ENCODE measurements at regions not wholly inside any gene's neighbourhood (a gene's known extent, or its start where the extent isn't known, plus 50 kb on each side); places are given as distances from the start of the nearest gene placed in this dataset.

- DNase-seq: no peak
- peaks cover 2 to 17% (median 8%) of the 10 kb centered on the region in 3 donors for H3K9me3 Mint-ChIP-seq
Observed at GRCh38 chr1:163709636-163710035, 387.9 kb downstream of the NUF2 start.

DNA sequence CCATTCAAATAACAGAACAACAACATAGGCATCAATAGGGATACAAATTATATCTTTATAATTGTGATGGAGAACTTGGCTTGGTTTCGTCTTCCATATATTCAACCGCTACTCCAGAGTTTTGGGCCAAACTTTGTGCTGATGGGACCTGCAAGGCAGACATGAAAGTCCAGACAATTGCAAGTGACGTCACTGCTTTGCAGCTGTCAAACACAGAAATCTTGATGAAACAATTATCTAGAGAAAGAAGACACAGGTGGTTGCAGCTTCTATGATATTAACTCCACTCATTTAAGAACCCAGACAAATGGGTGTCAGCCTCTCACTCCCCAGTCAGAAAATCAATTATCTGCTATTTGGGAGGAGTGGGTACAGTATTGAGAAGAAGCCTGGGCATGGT lies 390.6 kb downstream of the NUF2 start:
- ChIA-PET POLR2A (no interaction called here), CTCF (no interaction called here)
- no peaks in the 10 kb centered on the region for H3K36me3 ChIP-seq (ENCODE audit: control insufficient read depth in 2 of 2, extremely low read depth in 1 of 2, insufficient read depth in 1 of 2, low read length in 1 of 2)
- no peaks in the 10 kb centered on the region for H3K27me3 ChIP-seq (replicated peaks in 1 of 2; ENCODE audit: control insufficient read depth in 2 of 2, extremely low read depth in 1 of 2, insufficient read depth in 2 of 2, low read length in 1 of 2)
- no peaks in the 10 kb centered on the region for H3K4me1 Mint-ChIP-seq
- no peaks in the 10 kb centered on the region for H3K9me3 ChIP-seq
- peaks cover 2 to 8% (median 6%) of the 10 kb centered on the region in 3 donors for H3K9me3 Mint-ChIP-seq
- no peak overlapping the region for H3K4me3 Mint-ChIP-seq
- no peaks in the 10 kb centered on the region for H3K36me3 Mint-ChIP-seq
- no peaks in the 10 kb centered on the region for H3K27me3 Mint-ChIP-seq
- H3K27ac ChIP-seq (ENCODE audit: low read length): no peak overlapping the region
- no peak for ATAC-seq (replicated peaks in 1 of 4)
- H3K4me3 ChIP-seq (ENCODE audit: control insufficient read depth in 1 of 2, extremely low read depth in 1 of 2, low read length in 1 of 2): no peak overlapping the region
- no peak overlapping the region for H3K27ac Mint-ChIP-seq
- 0% methylated on average over 1 of the region's 3 CpGs for WGBS (ENCODE audit: insufficient coverage)
- no peak for DNase-seq
- no peaks in the 10 kb centered on the region for H3K4me1 ChIP-seq (ENCODE audit: control insufficient read depth in 1 of 2, extremely low read depth in 1 of 2, insufficient read depth in 2 of 2, low read length in 2 of 2)

More at GRCh38 chr1:163709636-163710035, 387.9 kb downstream of the NUF2 start:
- no peaks in the 10 kb centered on the region for H3K27me3 Mint-ChIP-seq
- Histone ChIP-seq H3K9me3 (no peaks in the 10 kb centered on the region), H3K27me3 (replicated peaks in 1 of 2; ENCODE audit: control insufficient read depth in 2 of 2, extremely low read depth in 1 of 2, insufficient read depth in 2 of 2, low read length in 1 of 2) (no peaks in the 10 kb centered on the region), H3K27ac (ENCODE audit: low read length) (no peak overlapping the region), H3K36me3 (ENCODE audit: control insufficient read depth in 2 of 2, extremely low read depth in 1 of 2, insufficient read depth in 1 of 2, low read length in 1 of 2) (no peaks in the 10 kb centered on the region), H3K4me1 (ENCODE audit: control insufficient read depth in 1 of 2, extremely low read depth in 1 of 2, insufficient read depth in 2 of 2, low read length in 2 of 2) (no peaks in the 10 kb centered on the region), H3K4me3 (ENCODE audit: control insufficient read depth in 1 of 2, extremely low read depth in 1 of 2, low read length in 1 of 2) (no peak overlapping the region)
- WGBS (ENCODE audit: insufficient coverage): 88% methylated on average over 1 of the region's 1 CpG
- POLR2A ChIA-PET: no interaction called here
- no peaks in the 10 kb centered on the region for H3K36me3 Mint-ChIP-seq
- H3K4me3 Mint-ChIP-seq: no peak overlapping the region
- no peak overlapping the region for H3K27ac Mint-ChIP-seq
- CTCF ChIA-PET: interaction anchor here in 1 of 2 donors (0.7 kb wide), 1 partner anchor 547 kb away, joined by 3 read pairs; no protein-coding TSS in a partner anchor
- no peak for ATAC-seq (replicated peaks in 1 of 4)
- no peaks in the 10 kb centered on the region for H3K4me1 Mint-ChIP-seq

GRCh38 chr1:163720294-163720693 lies 398.5 kb downstream of the NUF2 start:
- H3K27me3 Mint-ChIP-seq: no peaks in the 10 kb centered on the region
- Histone ChIP-seq H3K4me3 (ENCODE audit: control insufficient read depth in 1 of 2, extremely low read depth in 1 of 2, low read length in 1 of 2) (no peak overlapping the region), H3K27me3 (replicated peaks in 1 of 2; ENCODE audit: control insufficient read depth in 2 of 2, extremely low read depth in 1 of 2, insufficient read depth in 2 of 2, low read length in 1 of 2) (no peaks in the 10 kb centered on the region), H3K9me3 (peaks cover 2% of the 10 kb centered on the region), H3K36me3 (ENCODE audit: control insufficient read depth in 2 of 2, extremely low read depth in 1 of 2, insufficient read depth in 1 of 2, low read length in 1 of 2) (no peaks in the 10 kb centered on the region), H3K4me1 (ENCODE audit: control insufficient read depth in 1 of 2, extremely low read depth in 1 of 2, insufficient read depth in 2 of 2, low read length in 2 of 2) (no peaks in the 10 kb centered on the region), H3K27ac (ENCODE audit: low read length) (no peak overlapping the region)
- ChIA-PET CTCF (interaction anchor here in 1 of 2 donors (0.7 kb wide), 1 partner anchor 26 kb away, joined by 4 read pairs; no protein-coding TSS in a partner anchor), POLR2A (no interaction called here)
- no peak for DNase-seq
- no peak for ATAC-seq (replicated peaks in 1 of 4)
- no peaks in the 10 kb centered on the region for H3K4me1 Mint-ChIP-seq
- peaks cover 14 to 44% (median 27%) of the 10 kb centered on the region in 3 donors for H3K9me3 Mint-ChIP-seq
- H3K36me3 Mint-ChIP-seq: no peaks in the 10 kb centered on the region
- H3K27ac Mint-ChIP-seq: no peak overlapping the region
- 62% methylated on average over 3 of the region's 3 CpGs for WGBS (ENCODE audit: insufficient coverage)
- no peak overlapping the region for H3K4me3 Mint-ChIP-seq

DNA sequence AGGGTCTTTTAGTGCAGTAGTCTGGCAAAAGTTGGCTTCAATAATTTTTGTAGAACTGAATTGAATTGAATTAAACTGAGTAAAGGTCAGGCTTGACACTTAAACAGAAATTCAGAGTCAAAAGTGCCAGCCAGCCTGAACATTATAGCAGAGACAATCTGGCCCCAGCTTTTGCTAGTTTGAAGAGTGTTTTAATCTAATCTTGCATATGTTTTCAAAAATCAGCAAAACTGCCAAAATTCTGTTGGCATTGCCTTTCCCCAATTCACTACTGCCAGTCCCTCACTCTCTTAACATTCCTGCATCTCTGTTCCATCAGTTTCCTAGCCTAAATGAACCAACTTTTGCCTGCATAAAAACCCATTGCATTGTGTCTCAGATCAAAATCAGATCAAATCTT lies 403.8 kb downstream of the NUF2 start:
- ATAC-seq (replicated peaks in 1 of 4) (no peak), DNase-seq (no peak)
- Histone ChIP-seq H3K4me1 (ENCODE audit: control insufficient read depth in 1 of 2, extremely low read depth in 1 of 2, insufficient read depth in 2 of 2, low read length in 2 of 2) (no peaks in the 10 kb centered on the region), H3K36me3 (ENCODE audit: control insufficient read depth in 2 of 2, extremely low read depth in 1 of 2, insufficient read depth in 1 of 2, low read length in 1 of 2) (no peaks in the 10 kb centered on the region), H3K9me3 (peaks cover 2% of the 10 kb centered on the region), H3K27me3 (replicated peaks in 1 of 2; ENCODE audit: control insufficient read depth in 2 of 2, extremely low read depth in 1 of 2, insufficient read depth in 2 of 2, low read length in 1 of 2) (no peaks in the 10 kb centered on the region), H3K4me3 (ENCODE audit: control insufficient read depth in 1 of 2, extremely low read depth in 1 of 2, low read length in 1 of 2) (no peak overlapping the region), H3K27ac (ENCODE audit: low read length) (no peak overlapping the region)
- Mint-ChIP-seq H3K27ac (no peak overlapping the region), H3K4me3 (no peak overlapping the region), H3K4me1 (no peaks in the 10 kb centered on the region), H3K27me3 (no peaks in the 10 kb centered on the region), H3K9me3 (peaks cover 14 to 22% (median 20%) of the 10 kb centered on the region in 3 donors), H3K36me3 (no peaks in the 10 kb centered on the region)
- ChIA-PET POLR2A (no interaction called here), CTCF (no interaction called here)

DNA sequence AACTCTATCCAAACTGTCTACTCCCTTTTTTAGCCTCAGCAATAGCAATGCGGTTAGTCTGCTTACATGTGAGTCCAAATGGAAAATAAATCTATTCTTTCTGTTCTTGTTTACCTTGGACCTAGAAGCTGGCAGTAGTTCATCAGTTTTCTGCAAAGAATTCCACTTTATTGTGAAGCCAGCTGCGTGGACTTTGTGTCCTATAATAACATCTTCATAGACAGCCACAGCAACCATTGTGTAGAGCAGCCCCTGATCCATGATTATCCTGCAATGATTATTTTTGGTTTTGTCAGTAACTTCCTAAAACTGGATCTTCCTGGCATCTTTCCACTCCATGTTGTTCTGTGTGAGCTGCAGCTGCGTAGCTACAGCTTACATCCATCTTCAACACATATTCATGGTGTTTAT lies 408.7 kb downstream of the NUF2 start:
- DNase-seq (no peak), ATAC-seq (replicated peaks in 1 of 4) (no peak)
- peaks cover 10 to 16% (median 16%) of the 10 kb centered on the region in 3 donors for H3K9me3 Mint-ChIP-seq
- no peak overlapping the region for H3K27ac Mint-ChIP-seq
- Histone ChIP-seq H3K4me1 (ENCODE audit: control insufficient read depth in 1 of 2, extremely low read depth in 1 of 2, insufficient read depth in 2 of 2, low read length in 2 of 2) (no peaks in the 10 kb centered on the region), H3K36me3 (ENCODE audit: control insufficient read depth in 2 of 2, extremely low read depth in 1 of 2, insufficient read depth in 1 of 2, low read length in 1 of 2) (no peaks in the 10 kb centered on the region), H3K27me3 (replicated peaks in 1 of 2; ENCODE audit: control insufficient read depth in 2 of 2, extremely low read depth in 1 of 2, insufficient read depth in 2 of 2, low read length in 1 of 2) (no peaks in the 10 kb centered on the region), H3K4me3 (ENCODE audit: control insufficient read depth in 1 of 2, extremely low read depth in 1 of 2, low read length in 1 of 2) (no peak overlapping the region), H3K27ac (ENCODE audit: low read length) (no peak overlapping the region), H3K9me3 (no peaks in the 10 kb centered on the region)
- H3K4me3 Mint-ChIP-seq: no peak overlapping the region
- WGBS (ENCODE audit: insufficient coverage): 100% methylated on average over 1 of the region's 3 CpGs
- POLR2A ChIA-PET: no interaction called here
- no peaks in the 10 kb centered on the region for H3K27me3 Mint-ChIP-seq
- CTCF ChIA-PET: no interaction called here
- no peaks in the 10 kb centered on the region for H3K36me3 Mint-ChIP-seq
- H3K4me1 Mint-ChIP-seq: no peaks in the 10 kb centered on the region

DNA sequence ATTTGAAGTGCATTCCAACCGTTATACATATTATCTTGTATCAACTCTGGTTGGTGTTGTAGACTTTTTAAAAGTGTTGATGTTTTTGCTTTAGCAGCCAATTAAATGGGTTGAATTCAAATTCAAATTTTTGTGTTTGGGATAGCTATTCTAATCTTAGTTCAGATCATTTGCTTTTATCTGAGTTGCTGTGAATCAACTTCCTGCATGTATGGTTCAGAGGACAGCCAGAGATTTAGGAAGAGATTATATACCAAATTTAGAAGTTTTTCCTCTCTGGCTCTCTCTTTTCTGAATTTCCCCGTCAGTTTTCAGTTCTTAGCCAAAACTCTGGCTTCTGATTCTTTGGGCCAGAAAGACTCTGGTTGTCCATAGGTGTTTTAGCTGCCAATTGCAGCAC lies 415.5 kb downstream of the NUF2 start:
- Histone ChIP-seq H3K27me3 (replicated peaks in 1 of 2; ENCODE audit: control insufficient read depth in 2 of 2, extremely low read depth in 1 of 2, insufficient read depth in 2 of 2, low read length in 1 of 2) (no peaks in the 10 kb centered on the region), H3K9me3 (no peaks in the 10 kb centered on the region), H3K36me3 (ENCODE audit: control insufficient read depth in 2 of 2, extremely low read depth in 1 of 2, insufficient read depth in 1 of 2, low read length in 1 of 2) (no peaks in the 10 kb centered on the region), H3K27ac (ENCODE audit: low read length) (no peak overlapping the region), H3K4me3 (ENCODE audit: control insufficient read depth in 1 of 2, extremely low read depth in 1 of 2, low read length in 1 of 2) (no peak overlapping the region), H3K4me1 (ENCODE audit: control insufficient read depth in 1 of 2, extremely low read depth in 1 of 2, insufficient read depth in 2 of 2, low read length in 2 of 2) (no peaks in the 10 kb centered on the region)
- no peaks in the 10 kb centered on the region for H3K36me3 Mint-ChIP-seq
- 0% methylated on average over 1 of the region's 2 CpGs for WGBS (ENCODE audit: insufficient coverage)
- DNase-seq (no peak), ATAC-seq (replicated peaks in 1 of 4) (no peak)
- ChIA-PET POLR2A (no interaction called here), CTCF (no interaction called here)
- peaks cover 5 to 22% (median 13%) of the 10 kb centered on the region in 3 donors for H3K9me3 Mint-ChIP-seq
- no peak overlapping the region for H3K4me3 Mint-ChIP-seq
- no peaks in the 10 kb centered on the region for H3K4me1 Mint-ChIP-seq
- H3K27ac Mint-ChIP-seq: no peak overlapping the region
- no peaks in the 10 kb centered on the region for H3K27me3 Mint-ChIP-seq

- no peak overlapping the region for H3K27ac ChIP-seq (ENCODE audit: low read length)
Observed at GRCh38 chr1:163744301-163744887, 422.6 kb downstream of the NUF2 start.

More at GRCh38 chr1:163744301-163744887, 422.6 kb downstream of the NUF2 start:
- Histone ChIP-seq H3K4me3 (ENCODE audit: control insufficient read depth in 1 of 2, extremely low read depth in 1 of 2, low read length in 1 of 2) (no peak overlapping the region), H3K4me1 (ENCODE audit: control insufficient read depth in 1 of 2, extremely low read depth in 1 of 2, insufficient read depth in 2 of 2, low read length in 2 of 2) (no peaks in the 10 kb centered on the region), H3K36me3 (ENCODE audit: control insufficient read depth in 2 of 2, extremely low read depth in 1 of 2, insufficient read depth in 1 of 2, low read length in 1 of 2) (no peaks in the 10 kb centered on the region), H3K27me3 (replicated peaks in 1 of 2; ENCODE audit: control insufficient read depth in 2 of 2, extremely low read depth in 1 of 2, insufficient read depth in 2 of 2, low read length in 1 of 2) (no peaks in the 10 kb centered on the region), H3K9me3 (no peaks in the 10 kb centered on the region)
- ChIA-PET POLR2A (no interaction called here), CTCF (no interaction called here)
- no peaks in the 10 kb centered on the region for H3K4me1 Mint-ChIP-seq
- H3K9me3 Mint-ChIP-seq: peaks cover 18 to 41% (median 29%) of the 10 kb centered on the region in 3 donors
- H3K4me3 Mint-ChIP-seq: no peak overlapping the region
- no peaks in the 10 kb centered on the region for H3K27me3 Mint-ChIP-seq
- 80% methylated on average over 1 of the region's 2 CpGs for WGBS (ENCODE audit: insufficient coverage)
- H3K36me3 Mint-ChIP-seq: no peaks in the 10 kb centered on the region
- H3K27ac Mint-ChIP-seq: no peak overlapping the region
- ATAC-seq (replicated peaks in 1 of 4) (no peak), DNase-seq (no peak)
